ENCODE measurements at regions not wholly inside any gene's neighbourhood (a gene's known extent, or its start where the extent isn't known, plus 50 kb on each side); places are given as distances from the start of the nearest gene placed in this dataset.
"Not testable (repeated sequence)": the region's sequence is repeated elsewhere in the genome, so short reads cannot be mapped to it uniquely, and the experiment has no call there.

DNA sequence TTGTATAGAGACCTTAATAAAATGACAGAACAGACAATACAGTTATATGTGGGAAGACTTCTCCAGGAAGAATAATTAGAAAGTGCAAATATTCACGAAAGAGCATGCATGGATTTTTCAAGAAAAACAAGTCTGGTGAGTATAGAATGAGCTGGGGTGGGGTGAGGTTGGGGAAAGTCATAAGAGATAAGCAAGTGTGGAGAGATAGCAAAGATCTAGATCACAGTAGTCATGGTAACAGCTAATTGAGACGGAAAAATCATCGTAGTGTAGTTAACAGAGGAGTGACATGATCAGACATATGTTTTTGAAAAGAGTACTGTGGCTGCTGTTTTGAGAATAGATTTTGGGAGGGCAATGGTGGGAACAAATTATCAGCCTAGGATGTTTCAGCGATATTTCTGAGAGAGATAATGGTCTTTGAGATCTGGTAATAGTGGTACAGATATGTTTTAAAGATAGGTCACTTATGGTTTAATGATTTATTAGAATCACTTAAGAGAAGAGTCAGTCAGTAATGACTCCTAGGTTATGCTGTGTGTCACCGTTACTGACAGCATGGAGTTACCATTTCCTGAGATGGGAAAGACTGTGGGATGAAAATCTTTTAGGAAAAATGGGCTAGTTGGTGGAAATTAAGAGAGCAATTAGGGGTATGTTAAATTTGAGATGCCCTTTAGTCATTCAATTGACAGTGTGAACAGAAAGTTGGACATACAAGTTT, 248.5 kb upstream of the SLC8A1 start:
- WGBS, 2 donors = 30 to 40% methylated on average over 5 of the region's 5 CpGs
- TF ChIP-seq, protein P1, sequence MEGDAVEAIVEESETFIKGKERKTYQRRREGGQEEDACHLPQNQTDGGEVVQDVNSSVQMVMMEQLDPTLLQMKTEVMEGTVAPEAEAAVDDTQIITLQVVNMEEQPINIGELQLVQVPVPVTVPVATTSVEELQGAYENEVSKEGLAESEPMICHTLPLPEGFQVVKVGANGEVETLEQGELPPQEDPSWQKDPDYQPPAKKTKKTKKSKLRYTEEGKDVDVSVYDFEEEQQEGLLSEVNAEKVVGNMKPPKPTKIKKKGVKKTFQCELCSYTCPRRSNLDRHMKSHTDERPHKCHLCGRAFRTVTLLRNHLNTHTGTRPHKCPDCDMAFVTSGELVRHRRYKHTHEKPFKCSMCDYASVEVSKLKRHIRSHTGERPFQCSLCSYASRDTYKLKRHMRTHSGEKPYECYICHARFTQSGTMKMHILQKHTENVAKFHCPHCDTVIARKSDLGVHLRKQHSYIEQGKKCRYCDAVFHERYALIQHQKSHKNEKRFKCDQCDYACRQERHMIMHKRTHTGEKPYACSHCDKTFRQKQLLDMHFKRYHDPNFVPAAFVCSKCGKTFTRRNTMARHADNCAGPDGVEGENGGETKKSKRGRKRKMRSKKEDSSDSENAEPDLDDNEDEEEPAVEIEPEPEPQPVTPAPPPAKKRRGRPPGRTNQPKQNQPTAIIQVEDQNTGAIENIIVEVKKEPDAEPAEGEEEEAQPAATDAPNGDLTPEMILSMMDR (IDR thresholded peaks at IDR 0.05) = no peak
- TF ChIP-seq POLR2A (IDR thresholded peaks at IDR 0.05) = no peak
- intact Hi-C loops (cut with DNase I; ENCODE audit: low total_unique reads) = no loop called here
- no peak for DNase-seq (ENCODE audit: low spot score in 2 of 2)
- H3K4me3 ChIP-seq (ENCODE audit: low read depth, poor library complexity, severe bottlenecking) = no peak overlapping the region

DNA sequence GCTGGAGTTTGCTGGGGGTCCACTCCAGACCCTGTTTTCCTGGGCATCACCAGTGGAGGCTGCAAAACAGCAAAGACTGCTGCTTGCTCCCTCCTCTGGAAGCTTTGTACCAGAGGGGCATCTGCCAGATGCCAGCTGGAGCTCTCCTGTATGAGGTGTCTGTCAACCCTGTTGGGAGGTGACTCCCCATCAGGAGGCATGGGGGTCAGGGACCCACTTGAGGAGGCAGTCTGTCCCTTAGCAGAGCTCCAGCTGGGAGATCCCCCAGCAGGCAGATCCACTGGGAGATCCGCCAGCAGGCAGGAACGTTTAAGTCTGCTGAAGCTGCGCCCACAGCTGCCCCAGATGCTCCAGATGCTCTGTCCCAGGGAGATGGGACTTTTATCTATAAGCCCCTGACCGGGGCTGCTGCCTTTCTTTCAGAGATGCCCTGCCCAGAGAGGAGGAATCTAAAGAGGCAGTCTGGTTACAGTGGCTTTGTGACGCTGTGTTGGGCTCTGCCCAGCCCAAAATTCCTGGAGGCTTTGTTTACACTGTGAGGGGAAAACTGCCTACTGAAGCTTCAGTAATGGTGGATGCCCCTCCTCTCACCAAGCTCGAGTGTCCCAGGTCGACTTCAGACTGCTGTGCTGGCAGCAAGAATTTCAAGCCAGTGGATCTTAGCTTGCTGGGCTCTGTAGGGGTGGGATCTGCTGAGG, 260.5 kb upstream of the SLC8A1 start:
- intact Hi-C loops (cut with DNase I; ENCODE audit: low total_unique reads); DNase-seq (ENCODE audit: low spot score in 2 of 2); H3K4me3 ChIP-seq (ENCODE audit: low read depth, poor library complexity, severe bottlenecking): not testable (repeated sequence)
- WGBS, 2 donors = 52 to 53% methylated on average over 5 to 7 of the region's 7 CpGs

DNA sequence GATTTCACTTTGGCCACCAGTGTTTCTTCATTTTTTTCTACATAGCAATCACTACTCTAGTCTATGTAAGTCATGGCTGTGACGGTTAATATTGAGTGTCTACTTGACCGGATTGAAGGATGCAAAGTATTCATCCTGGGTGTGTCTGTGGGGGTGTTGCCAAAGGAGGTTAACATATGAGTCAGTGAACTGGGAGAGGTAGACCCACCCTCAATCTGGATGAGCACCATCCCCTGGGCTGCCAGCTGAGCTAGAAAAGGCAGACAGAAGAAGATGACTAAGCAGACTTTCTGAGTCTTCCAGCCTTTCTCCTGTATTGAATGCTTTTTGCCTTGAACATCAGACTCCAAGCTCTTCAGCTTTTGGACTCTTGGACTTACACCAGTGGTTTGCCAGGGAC, 265.0 kb upstream of the SLC8A1 start:
- TF ChIP-seq POLR2A (IDR thresholded peaks at IDR 0.05) = no peak
- TF ChIP-seq, protein P1 (IDR thresholded peaks at IDR 0.05) = no peak
- WGBS, 2 donors = 43 to 45% methylated on average over 2 of the region's 2 CpGs
- no peak overlapping the region for H3K4me3 ChIP-seq (ENCODE audit: low read depth, poor library complexity, severe bottlenecking)
- intact Hi-C loops (cut with DNase I; ENCODE audit: low total_unique reads) = no loop called here
- DNase-seq (ENCODE audit: low spot score in 2 of 2) = peak in 1 of 2 donors; percentile 78

DNA sequence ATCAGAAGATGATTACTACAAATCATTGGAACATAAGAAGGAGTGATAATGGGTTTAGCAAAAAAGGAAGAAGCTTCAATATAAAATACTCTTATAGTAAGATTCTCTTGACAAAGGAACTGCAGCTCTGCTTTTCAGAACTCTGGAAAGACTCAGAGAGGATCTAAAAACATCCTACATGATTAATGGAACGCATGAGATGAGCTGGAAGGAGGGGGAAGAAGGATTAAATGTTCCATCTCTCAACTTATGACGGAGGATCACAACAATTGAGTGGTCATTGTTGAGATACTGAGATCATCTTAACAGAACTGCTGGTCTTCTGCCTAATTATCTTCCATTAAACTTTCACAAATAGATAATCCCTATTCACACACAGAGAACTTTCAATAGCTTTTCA, 267.5 kb upstream of the SLC8A1 start:
- intact Hi-C loops (cut with DNase I; ENCODE audit: low total_unique reads) = no loop called here
- WGBS, 2 donors = 65 to 91% methylated on average over 2 of the region's 2 CpGs

DNA sequence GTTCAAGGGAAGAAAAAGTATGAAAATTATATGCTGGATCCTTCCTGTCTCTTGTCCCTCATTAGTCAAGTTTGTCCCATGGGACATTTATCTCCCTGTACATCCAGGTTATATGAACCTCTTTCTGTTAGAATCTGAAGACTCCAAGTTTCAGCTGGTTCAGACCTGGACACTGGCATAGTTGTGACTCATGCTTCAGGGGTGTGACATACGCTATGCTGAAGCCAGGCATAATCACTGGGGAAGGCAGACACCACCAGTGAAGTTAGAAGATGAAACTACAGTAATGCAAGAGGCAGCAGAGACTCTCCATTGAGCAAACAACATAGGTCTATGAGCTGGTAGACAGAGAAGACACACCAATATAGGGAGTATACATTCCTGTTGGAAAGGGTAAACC, 269.7 kb upstream of the SLC8A1 start:
- DNase-seq (ENCODE audit: low spot score in 2 of 2) = no peak
- WGBS, 2 donors = 43 to 60% methylated on average over 1 of the region's 1 CpG
- H3K4me3 ChIP-seq (ENCODE audit: low read depth, poor library complexity, severe bottlenecking) = no peak overlapping the region
- no peak for TF ChIP-seq POLR2A (IDR thresholded peaks at IDR 0.05)
- TF ChIP-seq, protein P1 (IDR thresholded peaks at IDR 0.05) = no peak
- intact Hi-C loops (cut with DNase I; ENCODE audit: low total_unique reads) = no loop called here

More for the DNA sequence above, 267.5 kb upstream of the SLC8A1 start:
- H3K4me3 ChIP-seq (ENCODE audit: low read depth, poor library complexity, severe bottlenecking) = no peak overlapping the region
- no peak for DNase-seq (ENCODE audit: low spot score in 2 of 2)
- TF ChIP-seq, protein P1 (IDR thresholded peaks at IDR 0.05) = no peak
- no peak for TF ChIP-seq POLR2A (IDR thresholded peaks at IDR 0.05)

DNA sequence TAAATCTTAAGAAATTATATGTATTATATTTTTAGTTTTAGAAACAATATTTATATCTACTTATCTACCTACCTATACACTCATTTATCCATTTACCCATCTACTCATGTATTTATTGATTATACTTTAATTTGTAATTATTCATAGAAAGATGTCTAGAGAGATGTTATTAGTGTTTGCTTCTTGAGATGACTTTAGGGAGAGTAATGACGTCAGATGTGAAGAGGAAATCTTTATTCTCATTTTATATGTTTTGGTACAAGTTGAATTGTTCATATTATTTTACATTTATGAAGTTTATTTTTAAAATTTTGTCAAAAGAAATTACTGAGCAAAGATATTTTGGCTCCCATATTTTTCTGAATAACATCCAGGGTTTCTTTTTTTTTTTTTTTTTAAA, 271.3 kb upstream of the SLC8A1 start:
- intact Hi-C loops (cut with DNase I; ENCODE audit: low total_unique reads) = no loop called here
- no peak overlapping the region for H3K4me3 ChIP-seq (ENCODE audit: low read depth, poor library complexity, severe bottlenecking)
- DNase-seq (ENCODE audit: low spot score in 2 of 2) = no peak
- 33 to 87% methylated on average over 1 of the region's 1 CpG for WGBS, 2 donors
- no peak for TF ChIP-seq POLR2A (IDR thresholded peaks at IDR 0.05)
- TF ChIP-seq, protein P1 (IDR thresholded peaks at IDR 0.05) = no peak
